Prostate gland (tissue), 2 donors: ENCODE measurements at regions not wholly inside any gene's neighbourhood (a gene's known extent, or its start where the extent isn't known, plus 50 kb on each side); places are given as distances from the start of the nearest gene placed in this dataset.
A peak's percentile ranks its signal among the peaks of the same experiment; 100 is the strongest.

ENCODE experiments used
- DNase-seq: peaks from one replicate; pipeline ENCODE4 v3.0.0-alpha.2; 2019; ENCODE audit warnings: low spot score
- H3K27ac ChIP-seq, 2 donors: fragments of 200-600 bp; sonication (generic); 2 replicates each; pipeline ENCODE4 v1.5.1; 2017 to 2019
- H3K27me3 ChIP-seq: fragments of 200-600 bp; sonication (generic); replicated peaks from 2 replicates; pipeline ENCODE4 v1.5.1; 2019; ENCODE audit not compliant: insufficient read depth
- H3K36me3 ChIP-seq, 2 donors: fragments of 200-600 bp; sonication (generic); 1 replicate in 1 of 2; 2 replicates in 1 of 2; pipeline versions ENCODE4 v1.5.1 to v1.8.1; 2017 to 2019
- H3K4me1 ChIP-seq: fragments of 200-600 bp; sonication (generic); replicated peaks from 2 replicates; pipeline ENCODE4 v1.5.1; 2019
- H3K4me3 ChIP-seq, 2 donors: fragments of 200-600 bp; sonication (generic); 2 replicates each; pipeline ENCODE4 v1.5.1; 2017 to 2019
- H3K9me3 ChIP-seq: fragments of 200-600 bp; sonication (generic); 2 replicates; pipeline ENCODE4 v1.5.1; 2017
- CTCF ChIP-seq, 4 experiments: fragments of 200-600 bp in 2 of 4; fragments of 450-650 bp in 2 of 4; sonication (generic) in 2 of 4; IDR thresholded peaks; 1 replicate in 3 of 4; 2 replicates in 1 of 4; pipeline ENCODE4 v1.5.1; 2016 to 2019; ENCODE audit warnings: antibody characterized with exemption in 4 of 4, mild to moderate bottlenecking in 2 of 4, moderate library complexity in 2 of 4
- POLR2A ChIP-seq: fragments of 450-650 bp; IDR thresholded peaks from one replicate; pipeline ENCODE4 v1.6.1; 2016; ENCODE audit warnings: antibody characterized with exemption, mild to moderate bottlenecking
- POLR2AphosphoS5 ChIP-seq: sonication (generic); formaldehyde crosslinking; IDR thresholded peaks from one replicate; pipeline ENCODE4 v1.6.1; 2017; ENCODE audit warnings: antibody characterized with exemption
- WGBS: methylation state at CpG from one replicate; pipeline ENCODE4 v1.1.5; 2018; 5-methylcytosine and 5-hydroxymethylcytosine counted together
- intact Hi-C: fragments of 100-400 bp; cut with DNase I; formaldehyde crosslinking; loops from one replicate; pipeline ENCODE4 v1.14.2; 2022

GRCh38 chr20:39181490-39181889 is 219.3 kb downstream of the DHX35 start:
- 46% methylated on average over 2 of the region's 2 CpGs for WGBS
- H3K9me3 ChIP-seq = no peaks in the 10 kb centered on the region
- TF ChIP-seq CTCF (IDR thresholded peaks at IDR 0.05) = no peak
- TF ChIP-seq POLR2AphosphoS5 = no peak
- TF ChIP-seq POLR2A = no peak
- intact Hi-C loops = no loop called here
- no peak overlapping the region for H3K27ac ChIP-seq
- H3K36me3 ChIP-seq = no peaks in the 10 kb centered on the region
- H3K4me3 ChIP-seq = no peak overlapping the region
- no peaks in the 10 kb centered on the region for H3K4me1 ChIP-seq
- DNase-seq = no peak
- H3K27me3 ChIP-seq = no peaks in the 10 kb centered on the region

- H3K4me1 ChIP-seq = no peaks in the 10 kb centered on the region
- WGBS = 88% methylated on average over 2 of the region's 2 CpGs
- intact Hi-C loops = no loop called here
- no peaks in the 10 kb centered on the region for H3K36me3 ChIP-seq
- no peaks in the 10 kb centered on the region for H3K9me3 ChIP-seq
- TF ChIP-seq POLR2AphosphoS5 = no peak
- no peak for TF ChIP-seq CTCF (IDR thresholded peaks at IDR 0.05)
- no peak for TF ChIP-seq POLR2A
- H3K4me3 ChIP-seq = no peak overlapping the region
- no peaks in the 10 kb centered on the region for H3K27me3 ChIP-seq
- no peak for DNase-seq
- H3K27ac ChIP-seq = no peak overlapping the region
Observed at GRCh38 chr20:39176457-39176856, 214.3 kb downstream of the DHX35 start.

GRCh38 chr20:39170896-39171463 is 208.8 kb downstream of the DHX35 start:
- no peak for DNase-seq
- H3K27ac ChIP-seq = no peak overlapping the region
- H3K36me3 ChIP-seq = no peaks in the 10 kb centered on the region
- intact Hi-C loops = no loop called here
- no peaks in the 10 kb centered on the region for H3K9me3 ChIP-seq
- 91% methylated on average over 2 of the region's 2 CpGs for WGBS
- TF ChIP-seq CTCF (IDR thresholded peaks at IDR 0.05) (no peak), POLR2A (no peak), POLR2AphosphoS5 (no peak)
- no peaks in the 10 kb centered on the region for H3K27me3 ChIP-seq
- H3K4me3 ChIP-seq = no peak overlapping the region
- H3K4me1 ChIP-seq = no peaks in the 10 kb centered on the region

- H3K4me3 ChIP-seq = no peak overlapping the region
- WGBS = 48% methylated on average over 6 of the region's 6 CpGs
- H3K27ac ChIP-seq = no peak overlapping the region
- intact Hi-C loops = no loop called here
- DNase-seq = no peak
- TF ChIP-seq POLR2AphosphoS5 (peak; percentile 28), CTCF (IDR thresholded peaks at IDR 0.05) (no peak)
- no peaks in the 10 kb centered on the region for H3K27me3 ChIP-seq
- H3K36me3 ChIP-seq = no peaks in the 10 kb centered on the region
- H3K9me3 ChIP-seq = no peaks in the 10 kb centered on the region
- no peaks in the 10 kb centered on the region for H3K4me1 ChIP-seq
Observed at GRCh38 chr20:39165099-39165498, 203.0 kb downstream of the DHX35 start.

GRCh38 chr20:39164642-39165041 is 202.5 kb downstream of the DHX35 start:
- no peak overlapping the region for H3K27ac ChIP-seq

More at GRCh38 chr20:39164642-39165041, 202.5 kb downstream of the DHX35 start:
- TF ChIP-seq POLR2A = no peak
- no peak for TF ChIP-seq POLR2AphosphoS5
- no peak for TF ChIP-seq CTCF (IDR thresholded peaks at IDR 0.05)
- Histone ChIP-seq H3K4me1 (no peaks in the 10 kb centered on the region), H3K36me3 (no peaks in the 10 kb centered on the region), H3K4me3 (no peak overlapping the region), H3K27me3 (no peaks in the 10 kb centered on the region), H3K9me3 (no peaks in the 10 kb centered on the region)
- intact Hi-C loops = no loop called here
- DNase-seq = no peak
- 37% methylated on average over 2 of the region's 2 CpGs for WGBS
